Activated T-cell treated with anti-CD3 and anti-CD28 coated beads for 4 hours (primary cell): ENCODE measurements at regions not wholly inside any gene's neighbourhood (a gene's known extent, or its start where the extent isn't known, plus 50 kb on each side); places are given as distances from the start of the nearest gene placed in this dataset.
"Not testable (repeated sequence)": the region's sequence is repeated elsewhere in the genome, so short reads cannot be mapped to it uniquely, and the experiment has no call there.

Experiments
- DNase-seq: peaks from one replicate; pipeline ENCODE4 v3.0.0-alpha.2; 2020

GRCh38 chr18:77373730-77374445, 124.2 kb downstream of the GALR1 start:
- DNase-seq = no peak

GRCh38 chr18:77374446-77374805, 124.8 kb downstream of the GALR1 start:
- DNase-seq = no peak

- no peak for DNase-seq
These were observed 126.5 kb downstream of the GALR1 start for GRCh38 chr18:77376043-77376732.

GRCh38 chr18:77376733-77377094, 127.1 kb downstream of the GALR1 start:
- DNase-seq = no peak

GRCh38 chr18:77377813-77378212, 128.2 kb downstream of the GALR1 start:
- DNase-seq = no peak

- DNase-seq = no peak
These were observed 130.4 kb downstream of the GALR1 start for GRCh38 chr18:77379976-77380509.

- DNase-seq = no peak
These were observed 131.0 kb downstream of the GALR1 start for GRCh38 chr18:77380695-77381094.

GRCh38 chr18:77392321-77392720, 142.7 kb downstream of the GALR1 start:
- DNase-seq = no peak

- DNase-seq = no peak
These were observed 143.9 kb downstream of the GALR1 start for GRCh38 chr18:77393519-77393918.

- DNase-seq = no peak
These were observed 146.3 kb downstream of the GALR1 start for GRCh38 chr18:77395953-77396352.

- DNase-seq = no peak
These were observed 147.4 kb downstream of the GALR1 start for GRCh38 chr18:77397056-77397455.

- no peak for DNase-seq
These were observed 148.0 kb downstream of the GALR1 start for GRCh38 chr18:77397617-77398016.

- no peak for DNase-seq
These were observed 150.9 kb downstream of the GALR1 start for GRCh38 chr18:77400561-77400960.

GRCh38 chr18:77401173-77401572, 151.5 kb downstream of the GALR1 start:
- no peak for DNase-seq

GRCh38 chr18:77403969-77404535, 154.4 kb downstream of the GALR1 start:
- no peak for DNase-seq

GRCh38 chr18:77405096-77405495, 155.4 kb downstream of the GALR1 start:
- DNase-seq = no peak

- DNase-seq = no peak
These were observed 158.1 kb downstream of the GALR1 start for GRCh38 chr18:77407733-77408132.

- not testable (repeated sequence) for DNase-seq
These were observed 171.9 kb downstream of the GALR1 start for GRCh38 chr18:77421546-77421945.

GRCh38 chr18:77422974-77423867, 173.6 kb downstream of the GALR1 start:
- no peak for DNase-seq

- DNase-seq = no peak
These were observed 183.4 kb downstream of the GALR1 start for GRCh38 chr18:77433076-77433475.

GRCh38 chr18:77439888-77440287, 190.2 kb downstream of the GALR1 start:
- no peak for DNase-seq

GRCh38 chr18:77442393-77442792, 192.7 kb downstream of the GALR1 start:
- DNase-seq = no peak

GRCh38 chr18:77444385-77444784, 194.7 kb downstream of the GALR1 start:
- no peak for DNase-seq
